LNCaP clone FGC (cell line): ENCODE measurements at regions not wholly inside any gene's neighbourhood (a gene's known extent, or its start where the extent isn't known, plus 50 kb on each side); places are given as distances from the start of the nearest gene placed in this dataset.

Experiments
- DNase-seq: peaks from one replicate; pipeline ENCODE4 v3.0.0-alpha.2; 2011; ENCODE audit warnings: low read depth
- H3K4me3 ChIP-seq: 2 replicates; pipeline ENCODE4 v1.5.1; 2011; ENCODE audit warnings: mild to moderate bottlenecking, low read depth, low read length, control low read depth
- TF ChIP-seq, protein P1 (sequence below): IDR thresholded peaks from 2 replicates; pipeline ENCODE4 v1.5.1; 2012; ENCODE audit warnings: mild to moderate bottlenecking; ENCODE audit not compliant: control insufficient read depth, insufficient read depth; ENCODE audit errors: extremely low read depth

DNA sequence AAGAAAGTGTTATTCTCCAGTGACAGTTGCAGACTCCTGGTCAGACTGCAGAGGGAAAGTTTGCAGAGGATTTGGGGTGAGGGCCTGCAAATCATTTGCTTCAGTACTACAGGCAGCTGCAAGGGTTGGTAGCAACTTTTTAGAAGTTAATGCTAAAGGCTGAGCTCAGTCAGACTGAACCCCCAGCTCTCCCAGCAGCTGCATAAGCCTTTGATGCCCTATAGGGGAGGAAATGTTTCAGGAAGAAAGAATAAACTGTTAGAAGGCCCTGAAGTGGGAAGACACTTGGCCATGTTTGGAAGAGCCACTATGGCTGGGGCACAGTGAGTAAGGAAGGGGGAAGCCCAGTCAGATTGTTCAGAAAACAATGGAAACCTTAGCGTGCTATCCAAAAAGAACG, 383.6 kb downstream of the TTLL7 start:
- TF ChIP-seq, protein P1, sequence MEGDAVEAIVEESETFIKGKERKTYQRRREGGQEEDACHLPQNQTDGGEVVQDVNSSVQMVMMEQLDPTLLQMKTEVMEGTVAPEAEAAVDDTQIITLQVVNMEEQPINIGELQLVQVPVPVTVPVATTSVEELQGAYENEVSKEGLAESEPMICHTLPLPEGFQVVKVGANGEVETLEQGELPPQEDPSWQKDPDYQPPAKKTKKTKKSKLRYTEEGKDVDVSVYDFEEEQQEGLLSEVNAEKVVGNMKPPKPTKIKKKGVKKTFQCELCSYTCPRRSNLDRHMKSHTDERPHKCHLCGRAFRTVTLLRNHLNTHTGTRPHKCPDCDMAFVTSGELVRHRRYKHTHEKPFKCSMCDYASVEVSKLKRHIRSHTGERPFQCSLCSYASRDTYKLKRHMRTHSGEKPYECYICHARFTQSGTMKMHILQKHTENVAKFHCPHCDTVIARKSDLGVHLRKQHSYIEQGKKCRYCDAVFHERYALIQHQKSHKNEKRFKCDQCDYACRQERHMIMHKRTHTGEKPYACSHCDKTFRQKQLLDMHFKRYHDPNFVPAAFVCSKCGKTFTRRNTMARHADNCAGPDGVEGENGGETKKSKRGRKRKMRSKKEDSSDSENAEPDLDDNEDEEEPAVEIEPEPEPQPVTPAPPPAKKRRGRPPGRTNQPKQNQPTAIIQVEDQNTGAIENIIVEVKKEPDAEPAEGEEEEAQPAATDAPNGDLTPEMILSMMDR: no peak
- no peak for DNase-seq
- no peak overlapping the region for H3K4me3 ChIP-seq

DNA sequence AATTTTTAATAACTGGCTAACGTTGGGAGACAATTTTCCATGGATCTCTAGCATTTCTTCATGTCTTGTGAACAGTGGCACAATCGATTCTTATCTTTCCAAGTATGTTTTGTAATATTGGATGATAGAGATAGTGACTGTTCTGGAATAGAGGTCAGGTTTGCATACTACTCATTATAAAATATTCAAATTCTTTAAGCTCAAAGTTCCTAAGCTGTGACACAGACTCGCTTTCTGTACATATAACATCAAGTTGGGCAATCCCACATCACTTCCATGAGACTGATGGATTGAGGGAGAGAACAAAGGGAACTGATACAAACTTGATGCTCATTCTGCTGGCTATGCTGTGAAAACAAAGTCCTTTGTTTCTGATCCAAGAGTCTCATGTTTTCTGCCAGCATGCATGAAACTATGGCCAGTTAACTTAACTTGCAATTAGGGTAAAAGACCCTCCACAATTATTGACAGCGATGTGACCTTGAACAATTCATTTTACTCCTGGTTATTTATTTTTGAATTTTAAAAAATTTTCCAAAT, 392.4 kb downstream of the TTLL7 start:
- TF ChIP-seq, protein P1: no peak
- DNase-seq: no peak
- no peak overlapping the region for H3K4me3 ChIP-seq

DNA sequence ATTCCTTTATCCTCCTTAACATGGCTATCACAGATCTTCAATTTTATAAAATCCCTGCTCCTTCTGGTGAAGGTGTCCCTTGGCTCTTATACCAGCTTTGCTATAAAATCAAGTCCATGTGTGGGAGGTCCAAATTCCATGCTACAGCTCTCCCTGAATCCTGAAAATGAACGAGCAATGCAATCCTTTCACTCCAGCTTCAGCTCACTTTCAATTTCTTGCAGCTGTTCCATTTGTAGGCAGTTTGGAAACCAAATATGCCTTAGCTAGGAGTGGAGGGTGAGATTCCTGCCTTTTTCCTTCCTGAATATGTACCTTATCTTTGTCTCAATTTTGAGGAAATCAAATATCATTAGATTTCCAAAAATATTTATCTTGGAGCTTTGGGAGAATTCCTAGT, 402.6 kb downstream of the TTLL7 start:
- no peak overlapping the region for H3K4me3 ChIP-seq
- TF ChIP-seq, protein P1: no peak
- DNase-seq: no peak

DNA sequence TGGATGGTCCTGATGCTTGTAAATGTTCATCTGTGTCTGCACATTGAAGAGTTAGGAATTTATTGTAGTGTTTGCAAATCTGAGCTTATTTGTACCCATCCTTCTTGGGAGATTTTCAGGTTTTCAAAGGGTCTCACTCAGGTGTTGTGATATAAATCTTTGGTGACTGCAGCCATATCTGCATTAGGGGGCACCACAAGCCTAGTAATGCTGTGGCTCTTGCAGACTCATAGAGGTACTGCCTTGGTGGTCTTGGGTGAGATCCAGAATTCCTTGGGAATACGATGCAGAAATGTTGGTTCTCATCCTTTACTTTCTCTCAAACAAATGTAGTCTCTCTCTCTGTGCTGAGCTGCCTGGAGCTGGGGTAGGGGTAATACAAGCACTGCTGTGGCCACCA, 405.9 kb downstream of the TTLL7 start:
- no peak for DNase-seq
- TF ChIP-seq, protein P1: no peak
- H3K4me3 ChIP-seq: no peak overlapping the region

DNA sequence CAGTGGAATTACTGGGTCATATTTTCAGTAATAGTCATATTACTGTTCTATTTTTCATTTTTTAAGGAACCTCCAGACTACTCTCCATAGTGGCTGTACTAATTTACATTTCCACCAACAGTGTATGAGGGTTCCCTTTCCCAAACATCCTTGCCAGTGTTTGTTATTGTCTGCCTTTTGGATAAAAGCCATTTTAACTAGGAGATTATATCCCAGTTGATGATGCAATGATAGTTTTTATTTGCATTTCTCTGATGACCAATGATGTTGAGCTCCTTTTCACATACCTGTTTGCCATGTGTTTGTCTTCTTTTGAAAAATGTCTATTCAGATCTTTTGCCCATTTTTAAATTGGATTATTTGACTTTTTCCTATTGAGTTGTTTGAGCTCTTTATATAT, 410.8 kb downstream of the TTLL7 start:
- TF ChIP-seq, protein P1: no peak
- no peak for DNase-seq
- no peak overlapping the region for H3K4me3 ChIP-seq

DNA sequence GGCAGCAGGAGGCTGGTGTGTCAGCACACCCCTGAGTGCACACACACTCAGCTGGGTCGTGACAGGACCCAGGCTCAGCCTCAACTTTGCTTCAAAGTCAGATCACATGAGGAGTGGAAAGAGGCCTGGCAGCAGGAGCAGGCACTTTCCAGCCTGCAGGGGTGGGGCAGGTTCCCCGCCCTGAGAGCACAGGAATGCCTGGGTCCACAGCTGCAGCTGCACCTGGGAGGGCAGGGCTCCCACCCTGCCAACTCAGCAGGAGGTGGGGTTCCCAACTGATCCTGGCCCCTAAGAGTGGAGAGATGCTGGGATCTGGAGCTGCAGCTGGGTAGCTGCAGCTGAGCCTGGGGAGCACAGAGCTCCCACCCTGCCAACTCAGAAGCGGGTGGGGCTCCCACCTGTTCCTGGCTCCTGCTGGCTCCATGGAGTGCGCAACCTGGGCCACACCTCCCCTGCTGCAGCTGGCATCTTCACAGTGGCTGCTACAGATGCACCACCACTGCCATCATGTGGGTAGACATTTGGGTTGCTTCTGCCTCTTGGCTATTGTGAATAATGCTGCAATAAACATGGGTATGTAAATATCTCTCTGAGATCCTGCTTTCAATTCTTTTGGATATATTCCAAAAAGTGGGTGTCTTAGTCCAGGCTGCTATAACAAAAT, 415.4 kb downstream of the TTLL7 start:
- TF ChIP-seq, protein P1: peak; percentile 59
- no peak for DNase-seq
- H3K4me3 ChIP-seq: no peak overlapping the region

DNA sequence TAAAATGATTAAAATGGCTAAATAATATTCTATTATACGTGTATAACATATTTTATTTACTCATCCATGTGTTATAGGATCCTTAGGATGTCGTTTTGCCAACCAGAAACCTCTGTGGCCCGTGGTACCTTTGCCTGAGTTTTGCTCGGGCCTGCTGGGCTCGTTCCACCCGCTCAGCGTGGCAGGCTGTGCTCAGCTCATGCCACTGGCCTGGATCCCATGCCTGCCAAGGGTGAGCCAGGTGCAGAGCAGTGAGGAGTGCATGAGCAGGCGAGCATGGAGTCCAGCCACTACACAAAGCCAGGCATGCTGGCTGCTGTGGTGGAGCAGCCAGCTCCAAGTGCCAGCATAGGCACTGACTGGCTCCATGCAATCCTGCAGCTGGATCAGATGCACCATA, 417.2 kb downstream of the TTLL7 start:
- H3K4me3 ChIP-seq: no peak overlapping the region
- TF ChIP-seq, protein P1: no peak
- no peak for DNase-seq
